ENCODE measurements at regions not wholly inside any gene's neighbourhood (a gene's known extent, or its start where the extent isn't known, plus 50 kb on each side); places are given as distances from the start of the nearest gene placed in this dataset.

- Histone ChIP-seq H3K4me3 (no peak overlapping the region), H3K4me2 (ENCODE audit: unreplicated experiment) (no peak overlapping the region), H2AFZ (no peak overlapping the region), H3K4me1 (ENCODE audit: insufficient read depth) (no peaks in the 10 kb centered on the region), H3K36me3 (ENCODE audit: low read depth) (no peaks in the 10 kb centered on the region), H3K79me2 (ENCODE audit: insufficient read depth) (no peaks in the 10 kb centered on the region), H3K9ac (no peak overlapping the region), H3K27me3 (replicated peaks; ENCODE audit: insufficient read depth) (no peaks in the 10 kb centered on the region), H3K9me3 (ENCODE audit: low read depth) (no peaks in the 10 kb centered on the region), H3K27ac (no peak overlapping the region), H3F3A (ENCODE audit: insufficient read depth) (no peaks in the 10 kb centered on the region), H3K9me2 (ENCODE audit: insufficient read depth) (no peaks in the 10 kb centered on the region), H4K20me1 (ENCODE audit: insufficient read depth) (no peaks in the 10 kb centered on the region)
- in situ Hi-C loops (cut with MboI), result no loop called here
- no peak for DNase-seq
- 14 to 17% methylated on average over 1 of the region's 1 CpG for WGBS, 2 experiments (ENCODE audit: low coverage in 1 of 2, low lambda C conversion rate in 2 of 2, missing lambda C conversion rate in 2 of 2)
- TF ChIP-seq EZH2phosphoT487 (IDR thresholded peaks at IDR 0.05; ENCODE audit: insufficient read depth, low read depth) (no peak), EZH2 (IDR thresholded peaks at IDR 0.05; ENCODE audit: insufficient read depth, poor library complexity, severe bottlenecking) (no peak)
Observed at GRCh38 chr7:125098377-125098970, 168.8 kb upstream of the POT1 start.

- WGBS, 2 experiments (ENCODE audit: low coverage in 1 of 2, low lambda C conversion rate in 2 of 2, missing lambda C conversion rate in 2 of 2), result 12 to 13% methylated on average over 3 of the region's 3 CpGs
- in situ Hi-C loops (cut with MboI), result no loop called here
- H3K9me3 ChIP-seq (ENCODE audit: low read depth), result no peaks in the 10 kb centered on the region
- H3K79me2 ChIP-seq (ENCODE audit: insufficient read depth), result no peaks in the 10 kb centered on the region
- no peaks in the 10 kb centered on the region for H3K27me3 ChIP-seq (replicated peaks; ENCODE audit: insufficient read depth)
- H3K9ac ChIP-seq, result no peak overlapping the region
- DNase-seq, result no peak
- H4K20me1 ChIP-seq (ENCODE audit: insufficient read depth), result no peaks in the 10 kb centered on the region
- no peak overlapping the region for H2AFZ ChIP-seq
- no peak for TF ChIP-seq EZH2phosphoT487 (IDR thresholded peaks at IDR 0.05; ENCODE audit: insufficient read depth, low read depth)
- TF ChIP-seq EZH2 (IDR thresholded peaks at IDR 0.05; ENCODE audit: insufficient read depth, poor library complexity, severe bottlenecking), result no peak
- no peak overlapping the region for H3K27ac ChIP-seq
- no peaks in the 10 kb centered on the region for H3K36me3 ChIP-seq (ENCODE audit: low read depth)
- H3K9me2 ChIP-seq (ENCODE audit: insufficient read depth), result no peaks in the 10 kb centered on the region
- H3K4me1 ChIP-seq (ENCODE audit: insufficient read depth), result no peaks in the 10 kb centered on the region
- no peak overlapping the region for H3K4me3 ChIP-seq
- H3K4me2 ChIP-seq (ENCODE audit: unreplicated experiment), result no peak overlapping the region
- H3F3A ChIP-seq (ENCODE audit: insufficient read depth), result no peaks in the 10 kb centered on the region
Observed at GRCh38 chr7:125090596-125090995, 161.0 kb upstream of the POT1 start.

DNA sequence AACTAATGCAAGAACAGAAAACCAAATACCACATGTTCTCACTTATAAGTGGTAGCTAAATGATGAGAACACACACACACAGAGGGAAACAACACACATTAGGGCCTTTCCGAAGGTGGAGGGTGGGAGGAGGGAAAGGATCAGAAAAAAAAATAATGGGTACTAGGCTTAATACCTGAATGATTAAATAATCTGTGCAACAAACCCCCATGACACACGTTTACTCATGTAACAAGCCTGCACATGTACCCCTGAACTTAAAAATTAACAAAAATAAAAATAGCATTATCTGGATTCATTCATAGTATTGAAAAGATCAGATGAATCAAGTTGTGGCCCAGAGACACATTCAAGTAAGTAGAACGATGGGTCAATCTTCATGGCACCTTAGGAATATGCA lies 159.5 kb upstream of the POT1 start:
- DNase-seq, result no peak
- Histone ChIP-seq H3F3A (ENCODE audit: insufficient read depth) (no peaks in the 10 kb centered on the region), H3K9ac (no peak overlapping the region), H3K27me3 (replicated peaks; ENCODE audit: insufficient read depth) (no peaks in the 10 kb centered on the region), H3K27ac (no peak overlapping the region), H2AFZ (no peak overlapping the region), H3K4me1 (ENCODE audit: insufficient read depth) (no peaks in the 10 kb centered on the region), H3K9me2 (ENCODE audit: insufficient read depth) (no peaks in the 10 kb centered on the region), H3K9me3 (ENCODE audit: low read depth) (no peaks in the 10 kb centered on the region), H3K4me2 (ENCODE audit: unreplicated experiment) (no peak overlapping the region), H3K79me2 (ENCODE audit: insufficient read depth) (no peaks in the 10 kb centered on the region), H3K36me3 (ENCODE audit: low read depth) (no peaks in the 10 kb centered on the region), H4K20me1 (ENCODE audit: insufficient read depth) (no peaks in the 10 kb centered on the region), H3K4me3 (no peak overlapping the region)
- in situ Hi-C loops (cut with MboI), result no loop called here
- TF ChIP-seq EZH2 (IDR thresholded peaks at IDR 0.05; ENCODE audit: insufficient read depth, poor library complexity, severe bottlenecking), result no peak
- TF ChIP-seq EZH2phosphoT487 (IDR thresholded peaks at IDR 0.05; ENCODE audit: insufficient read depth, low read depth), result no peak
- WGBS, 2 experiments (ENCODE audit: low coverage in 1 of 2, low lambda C conversion rate in 2 of 2, missing lambda C conversion rate in 2 of 2), result 9 to 13% methylated on average over 3 of the region's 3 CpGs

- DNase-seq, result no peak
- in situ Hi-C loops (cut with MboI), result no loop called here
- TF ChIP-seq EZH2phosphoT487 (IDR thresholded peaks at IDR 0.05; ENCODE audit: insufficient read depth, low read depth), result no peak
- TF ChIP-seq EZH2 (IDR thresholded peaks at IDR 0.05; ENCODE audit: insufficient read depth, poor library complexity, severe bottlenecking), result no peak
- 13 to 18% methylated on average over 1 of the region's 1 CpG for WGBS, 2 experiments (ENCODE audit: low coverage in 1 of 2, low lambda C conversion rate in 2 of 2, missing lambda C conversion rate in 2 of 2)
- Histone ChIP-seq H3K4me3 (no peak overlapping the region), H3K27ac (no peak overlapping the region), H3K9me2 (ENCODE audit: insufficient read depth) (no peaks in the 10 kb centered on the region), H2AFZ (no peak overlapping the region), H3K4me1 (ENCODE audit: insufficient read depth) (no peaks in the 10 kb centered on the region), H3K36me3 (ENCODE audit: low read depth) (no peaks in the 10 kb centered on the region), H3K4me2 (ENCODE audit: unreplicated experiment) (no peak overlapping the region), H4K20me1 (ENCODE audit: insufficient read depth) (no peaks in the 10 kb centered on the region), H3K79me2 (ENCODE audit: insufficient read depth) (no peaks in the 10 kb centered on the region), H3F3A (ENCODE audit: insufficient read depth) (no peaks in the 10 kb centered on the region), H3K9ac (no peak overlapping the region), H3K9me3 (ENCODE audit: low read depth) (no peaks in the 10 kb centered on the region), H3K27me3 (replicated peaks; ENCODE audit: insufficient read depth) (no peaks in the 10 kb centered on the region)
Observed at GRCh38 chr7:125088555-125088954, 158.9 kb upstream of the POT1 start.

DNA sequence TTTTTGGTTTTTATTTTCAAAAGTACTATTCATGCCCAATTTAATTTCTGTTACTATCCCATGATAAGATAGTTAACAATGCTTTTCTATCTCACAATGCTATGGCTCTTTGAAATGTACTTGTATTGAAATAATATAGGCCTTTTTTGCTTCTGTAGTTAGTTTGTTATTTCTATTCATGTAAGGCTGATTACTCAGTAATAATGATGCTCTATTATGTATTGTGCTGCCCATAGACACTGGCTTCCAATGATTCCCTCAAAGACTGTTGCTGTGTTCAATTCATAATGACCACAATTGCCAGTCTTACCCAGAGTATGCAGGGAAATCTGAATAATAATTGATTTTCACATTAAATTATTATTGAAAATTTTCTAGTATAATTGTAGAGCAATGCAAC lies 155.5 kb upstream of the POT1 start:
- no peak for TF ChIP-seq EZH2 (IDR thresholded peaks at IDR 0.05; ENCODE audit: insufficient read depth, poor library complexity, severe bottlenecking)
- no peak for TF ChIP-seq EZH2phosphoT487 (IDR thresholded peaks at IDR 0.05; ENCODE audit: insufficient read depth, low read depth)
- H3K79me2 ChIP-seq (ENCODE audit: insufficient read depth), result no peaks in the 10 kb centered on the region
- no peaks in the 10 kb centered on the region for H3K9me2 ChIP-seq (ENCODE audit: insufficient read depth)
- no peak overlapping the region for H3K27ac ChIP-seq
- H3K36me3 ChIP-seq (ENCODE audit: low read depth), result no peaks in the 10 kb centered on the region
- no peak overlapping the region for H3K4me3 ChIP-seq
- no peak overlapping the region for H3K9ac ChIP-seq
- H4K20me1 ChIP-seq (ENCODE audit: insufficient read depth), result no peaks in the 10 kb centered on the region
- no peak overlapping the region for H3K4me2 ChIP-seq (ENCODE audit: unreplicated experiment)
- no peaks in the 10 kb centered on the region for H3K27me3 ChIP-seq (replicated peaks; ENCODE audit: insufficient read depth)
- in situ Hi-C loops (cut with MboI), result no loop called here
- H3K4me1 ChIP-seq (ENCODE audit: insufficient read depth), result no peaks in the 10 kb centered on the region
- no peak overlapping the region for H2AFZ ChIP-seq
- no peak for DNase-seq
- no peaks in the 10 kb centered on the region for H3F3A ChIP-seq (ENCODE audit: insufficient read depth)
- H3K9me3 ChIP-seq (ENCODE audit: low read depth), result no peaks in the 10 kb centered on the region
